HG02610 (cell line): ENCODE measurements at regions not wholly inside any gene's neighbourhood (a gene's known extent, or its start where the extent isn't known, plus 50 kb on each side); places are given as distances from the start of the nearest gene placed in this dataset.
"Not testable (repeated sequence)": the region's sequence is repeated elsewhere in the genome, so short reads cannot be mapped to it uniquely, and the experiment has no call there.

Experiments
- ATAC-seq: cut with Tn5 transposase; IDR thresholded peaks from one replicate; pipeline ENCODE4 v1.9.1; 2021; ENCODE audit warnings: mild to moderate bottlenecking, moderate library complexity; ENCODE audit not compliant: unreplicated experiment

- ATAC-seq = no peak
Observed at GRCh38 chr13:54676526-54677113, 1648.0 kb downstream of the OLFM4 start.

GRCh38 chr13:54682184-54682583, 1653.6 kb downstream of the OLFM4 start:
- ATAC-seq = no peak

- no peak for ATAC-seq
Observed at GRCh38 chr13:54687173-54687572, 1658.6 kb downstream of the OLFM4 start.

GRCh38 chr13:54699831-54700230, 1671.2 kb downstream of the OLFM4 start:
- ATAC-seq = no peak

- ATAC-seq = no peak
Observed at GRCh38 chr13:54705738-54706137, 1677.1 kb downstream of the OLFM4 start.

GRCh38 chr13:54706336-54706735, 1677.7 kb downstream of the OLFM4 start:
- no peak for ATAC-seq

GRCh38 chr13:54709546-54709945, 1680.9 kb downstream of the OLFM4 start:
- no peak for ATAC-seq

GRCh38 chr13:54733639-54734038, 1705.0 kb downstream of the OLFM4 start:
- ATAC-seq = no peak

- ATAC-seq = not testable (repeated sequence)
Observed at GRCh38 chr13:54737211-54737610, 1708.6 kb downstream of the OLFM4 start.

GRCh38 chr13:54742984-54743383, 1714.4 kb downstream of the OLFM4 start:
- ATAC-seq = no peak

GRCh38 chr13:54744747-54745146, 1716.1 kb downstream of the OLFM4 start:
- no peak for ATAC-seq

- ATAC-seq = no peak
Observed at GRCh38 chr13:54750521-54750920, 1721.9 kb downstream of the OLFM4 start.

GRCh38 chr13:54758795-54759194, 1730.2 kb downstream of the OLFM4 start:
- ATAC-seq = no peak

- ATAC-seq = no peak
Observed at GRCh38 chr13:54768214-54768613, 1739.6 kb downstream of the OLFM4 start.

- ATAC-seq = no peak
Observed at GRCh38 chr13:54775501-54776191, 1747.0 kb downstream of the OLFM4 start.

GRCh38 chr13:54787754-54788153, 1759.1 kb downstream of the OLFM4 start:
- ATAC-seq = no peak

- ATAC-seq = no peak
Observed at GRCh38 chr13:54799621-54800226, 1771.1 kb downstream of the OLFM4 start.

GRCh38 chr13:54802226-54802625, 1773.6 kb downstream of the OLFM4 start:
- no peak for ATAC-seq

- no peak for ATAC-seq
Observed at GRCh38 chr13:54805743-54806142, 1777.1 kb downstream of the OLFM4 start.

GRCh38 chr13:54821938-54822470, 1793.4 kb downstream of the OLFM4 start:
- ATAC-seq = not testable (repeated sequence)

- not testable (repeated sequence) for ATAC-seq
Observed at GRCh38 chr13:54829391-54830068, 1800.9 kb downstream of the OLFM4 start.
